Neuronal stem cell (in vitro differentiated cells): ENCODE measurements at regions not wholly inside any gene's neighbourhood (a gene's known extent, or its start where the extent isn't known, plus 50 kb on each side); places are given as distances from the start of the nearest gene placed in this dataset.

Source experiments
- DNase-seq: peaks from one replicate; pipeline ENCODE4 v3.0.0-alpha.2; 2013; ENCODE audit warnings: low spot score
- H2AFZ ChIP-seq: one replicate; pipeline ENCODE4 v1.6.1; 2013; ENCODE audit warnings: mild to moderate bottlenecking, low read length, inconsistent platforms
- H2AK5ac ChIP-seq: 2 replicates; pipeline ENCODE4 v1.6.1; 2013; ENCODE audit warnings: low read depth, mild to moderate bottlenecking, inconsistent platforms, low read length, moderate library complexity, mixed read lengths
- H2BK120ac ChIP-seq: 2 replicates; pipeline ENCODE4 v1.6.1; 2013; ENCODE audit warnings: low read depth, mild to moderate bottlenecking, inconsistent platforms, low read length, moderate library complexity, mixed read lengths
- H2BK12ac ChIP-seq: one replicate; pipeline ENCODE4 v1.6.1; 2013; ENCODE audit warnings: low read length, inconsistent platforms
- H2BK15ac ChIP-seq: 2 replicates; pipeline ENCODE4 v1.6.1; 2013; ENCODE audit warnings: mild to moderate bottlenecking, low read length, inconsistent platforms, mixed read lengths
- H2BK5ac ChIP-seq: one replicate; pipeline ENCODE4 v1.6.1; 2013; ENCODE audit warnings: inconsistent platforms, mild to moderate bottlenecking, low read length, moderate library complexity
- H3K14ac ChIP-seq: one replicate; pipeline ENCODE4 v1.6.1; 2013; ENCODE audit warnings: low read length, inconsistent platforms
- H3K18ac ChIP-seq: 2 replicates; pipeline ENCODE4 v1.6.1; 2013; ENCODE audit warnings: low read length, inconsistent platforms
- H3K23ac ChIP-seq: 2 replicates; pipeline ENCODE4 v1.6.1; 2013; ENCODE audit warnings: low read depth, mild to moderate bottlenecking, mixed read lengths, low read length, inconsistent platforms; ENCODE audit not compliant: poor library complexity
- H3K27ac ChIP-seq: replicated peaks from 3 replicates; pipeline ENCODE4 v1.5.1; 2013; ENCODE audit warnings: low read length, inconsistent platforms
- H3K27me3 ChIP-seq, 3 experiments: 2 replicates each; pipeline ENCODE4 v1.6.1; 2013; ENCODE audit warnings: low read length in 3 of 3, mild to moderate bottlenecking in 2 of 3, inconsistent platforms in 1 of 3, low read depth in 1 of 3, mixed read lengths in 1 of 3, moderate library complexity in 1 of 3; ENCODE audit not compliant: control insufficient read depth in 3 of 3, insufficient read depth in 3 of 3
- H3K36me3 ChIP-seq, 2 donors: replicated peaks in 1 of 2; 2 replicates each; pipeline ENCODE4 v1.6.1; 2013; ENCODE audit warnings: low read length in 2 of 2; ENCODE audit not compliant: control insufficient read depth in 2 of 2, insufficient read depth in 2 of 2
- H3K4ac ChIP-seq: 2 replicates; pipeline ENCODE4 v1.6.1; 2013; ENCODE audit warnings: inconsistent platforms, mild to moderate bottlenecking, low read length, moderate library complexity
- H3K4me1 ChIP-seq, 2 donors: 1 replicate in 1 of 2; 2 replicates in 1 of 2; pipeline ENCODE4 v1.6.1; 2013; ENCODE audit warnings: low read length in 2 of 2, low read depth in 1 of 2; ENCODE audit not compliant: control insufficient read depth in 2 of 2, insufficient read depth in 1 of 2
- H3K4me2 ChIP-seq: one replicate; pipeline ENCODE4 v1.6.1; 2013; ENCODE audit warnings: mild to moderate bottlenecking, low read length, inconsistent platforms; ENCODE audit not compliant: insufficient read depth, poor library complexity, severe bottlenecking
- H3K4me3 ChIP-seq, 2 donors: 2 replicates each; pipeline ENCODE4 v1.5.1; 2013; ENCODE audit warnings: low read length in 2 of 2, mild to moderate bottlenecking in 2 of 2, inconsistent platforms in 1 of 2, moderate library complexity in 1 of 2
- H3K79me1 ChIP-seq: one replicate; pipeline ENCODE4 v1.6.1; 2013; ENCODE audit warnings: low read depth, mild to moderate bottlenecking, inconsistent platforms, low read length, moderate library complexity
- H3K9ac ChIP-seq: one replicate; pipeline ENCODE4 v1.6.1; 2013; ENCODE audit warnings: mild to moderate bottlenecking, low read depth, low read length, inconsistent platforms; ENCODE audit not compliant: poor library complexity
- H3K9me3 ChIP-seq, 2 donors: replicated peaks in 1 of 2; 2 replicates each; pipeline versions ENCODE3 to v1.6.1; 2013; ENCODE audit warnings: low read length in 2 of 2, mild to moderate bottlenecking in 2 of 2, inconsistent platforms in 1 of 2, low read depth in 1 of 2, mixed read lengths in 1 of 2, moderate library complexity in 1 of 2; ENCODE audit not compliant: control insufficient read depth in 2 of 2, insufficient read depth in 1 of 2
- H4K8ac ChIP-seq: one replicate; pipeline ENCODE4 v1.6.1; 2013; ENCODE audit warnings: low read depth, mild to moderate bottlenecking, inconsistent platforms, low read length, moderate library complexity
- H4K91ac ChIP-seq: one replicate; pipeline ENCODE4 v1.6.1; 2013; ENCODE audit warnings: low read length, low read depth, mild to moderate bottlenecking, inconsistent platforms; ENCODE audit not compliant: poor library complexity
- WGBS, 2 donors: extraction: QIAGEN DNeasy Blood & Tissue Kit; methylation state at CpG; one replicate each; pipeline ENCODE4 v1.1.7; 2013; ENCODE audit warnings: missing lambda C conversion rate in 2 of 2, mixed read lengths in 1 of 2; ENCODE audit not compliant: insufficient read length in 2 of 2, insufficient replicate concordance in 1 of 2; ENCODE audit errors: extremely low coverage in 2 of 2; 5-methylcytosine and 5-hydroxymethylcytosine counted together

- Histone ChIP-seq H3K4me3 (no peak overlapping the region), H2BK12ac (no peak overlapping the region), H3K4ac (no peak overlapping the region), H3K4me2 (no peak overlapping the region), H3K18ac (no peak overlapping the region), H3K27ac (no peak overlapping the region), H2AFZ (no peak overlapping the region), H4K8ac (no peak overlapping the region), H3K4me1 (no peaks in the 10 kb centered on the region), H2BK120ac (no peak overlapping the region), H3K36me3 (no peaks in the 10 kb centered on the region), H2BK15ac (no peak overlapping the region), H3K14ac (no peak overlapping the region), H3K27me3 (no peaks in the 10 kb centered on the region), H3K23ac (no peak overlapping the region), H4K91ac (no peak overlapping the region), H2BK5ac (no peak overlapping the region), H3K9ac (no peak overlapping the region), H2AK5ac (peak overlapping the region; percentile 66), H3K79me1 (no peaks in the 10 kb centered on the region), H3K9me3 (no peaks in the 10 kb centered on the region)
- no CpG with 5 or more reads among the region's 3 CpGs for WGBS, 2 donors
- no peak for DNase-seq
Observed at GRCh38 chr17:72063262-72063661, 57.6 kb upstream of the SOX9 start.

GRCh38 chr17:72063756-72064450, 56.9 kb upstream of the SOX9 start:
- no peak overlapping the region for H3K23ac ChIP-seq
- no peaks in the 10 kb centered on the region for H3K79me1 ChIP-seq
- no peak overlapping the region for H2BK15ac ChIP-seq
- no peak overlapping the region for H3K9ac ChIP-seq
- H3K4me1 ChIP-seq: no peaks in the 10 kb centered on the region
- H2AK5ac ChIP-seq: peak overlapping the region; percentile 66
- no peak overlapping the region for H2AFZ ChIP-seq
- H4K8ac ChIP-seq: no peak overlapping the region
- H3K4me3 ChIP-seq: no peak overlapping the region
- no peaks in the 10 kb centered on the region for H3K36me3 ChIP-seq
- no peaks in the 10 kb centered on the region for H3K9me3 ChIP-seq
- H2BK5ac ChIP-seq: no peak overlapping the region
- H3K4me2 ChIP-seq: no peak overlapping the region
- DNase-seq: no peak
- H3K27ac ChIP-seq: no peak overlapping the region
- no peak overlapping the region for H3K14ac ChIP-seq
- no peaks in the 10 kb centered on the region for H3K27me3 ChIP-seq
- H2BK120ac ChIP-seq: no peak overlapping the region
- H3K4ac ChIP-seq: no peak overlapping the region
- H4K91ac ChIP-seq: no peak overlapping the region
- no peak overlapping the region for H2BK12ac ChIP-seq
- no peak overlapping the region for H3K18ac ChIP-seq
- WGBS, 2 donors: 100% methylated on average over 2 of the region's 4 CpGs; no CpG with 5 or more reads in 1 of the 2 donors

- Histone ChIP-seq H3K9me3 (no peaks in the 10 kb centered on the region), H3K27me3 (no peaks in the 10 kb centered on the region), H4K8ac (no peak overlapping the region), H2AFZ (no peak overlapping the region), H2AK5ac (no peak overlapping the region), H3K9ac (no peak overlapping the region), H3K23ac (no peak overlapping the region), H4K91ac (no peak overlapping the region), H2BK15ac (no peak overlapping the region), H3K18ac (no peak overlapping the region), H3K27ac (no peak overlapping the region), H3K4me2 (no peak overlapping the region), H3K14ac (no peak overlapping the region), H2BK12ac (no peak overlapping the region), H2BK120ac (no peak overlapping the region), H3K79me1 (no peaks in the 10 kb centered on the region), H3K4me1 (no peaks in the 10 kb centered on the region), H3K36me3 (no peaks in the 10 kb centered on the region), H2BK5ac (no peak overlapping the region), H3K4me3 (no peak overlapping the region), H3K4ac (no peak overlapping the region)
- WGBS, 2 donors: no CpG with 5 or more reads among the region's 2 CpGs
- no peak for DNase-seq
Observed at GRCh38 chr17:72064606-72065193, 56.1 kb upstream of the SOX9 start.

DNA sequence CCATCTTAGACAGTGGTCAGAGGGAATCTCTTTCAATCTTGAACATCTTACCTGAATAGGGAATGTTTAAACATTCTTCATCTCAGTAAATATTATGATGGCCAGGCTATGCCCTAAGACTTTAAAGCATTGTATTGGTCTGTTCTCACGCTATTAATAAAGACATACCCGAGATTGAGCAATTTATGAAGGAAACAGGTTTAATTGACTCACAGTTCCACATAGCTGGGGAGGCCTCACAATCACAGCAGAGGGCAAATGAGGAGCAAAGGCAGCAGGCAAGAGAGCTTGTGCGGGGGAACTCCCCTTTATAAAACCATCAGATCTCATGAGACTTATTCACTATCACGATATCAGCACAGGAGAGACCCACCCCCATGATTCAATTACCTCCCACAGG, 55.3 kb upstream of the SOX9 start:
- H2BK120ac ChIP-seq: no peak overlapping the region
- no peaks in the 10 kb centered on the region for H3K79me1 ChIP-seq
- no peak overlapping the region for H4K91ac ChIP-seq
- no peak overlapping the region for H2AFZ ChIP-seq
- WGBS, 2 donors: no CpG with 5 or more reads among the region's 4 CpGs
- H3K4ac ChIP-seq: no peak overlapping the region
- no peaks in the 10 kb centered on the region for H3K9me3 ChIP-seq
- H3K4me1 ChIP-seq: no peaks in the 10 kb centered on the region
- no peak overlapping the region for H3K14ac ChIP-seq
- H3K36me3 ChIP-seq: no peaks in the 10 kb centered on the region
- H3K9ac ChIP-seq: no peak overlapping the region
- H3K18ac ChIP-seq: no peak overlapping the region
- H2BK12ac ChIP-seq: no peak overlapping the region
- H3K27ac ChIP-seq: no peak overlapping the region
- no peak overlapping the region for H3K4me3 ChIP-seq
- H2AK5ac ChIP-seq: no peak overlapping the region
- no peak overlapping the region for H4K8ac ChIP-seq
- H3K4me2 ChIP-seq: no peak overlapping the region
- no peak for DNase-seq
- no peak overlapping the region for H2BK5ac ChIP-seq
- H3K27me3 ChIP-seq: no peaks in the 10 kb centered on the region
- H3K23ac ChIP-seq: no peak overlapping the region
- no peak overlapping the region for H2BK15ac ChIP-seq
